Keratinocyte (primary cell): ENCODE measurements at regions not wholly inside any gene's neighbourhood (a gene's known extent, or its start where the extent isn't known, plus 50 kb on each side); places are given as distances from the start of the nearest gene placed in this dataset.

ENCODE experiments used
- DNase-seq: peaks from one replicate; pipeline ENCODE4 v3.0.0-alpha.2; 2011; ENCODE audit warnings: low read depth, missing footprints, low spot score
- FAIRE-seq: peaks from 2 replicates; lab custom pipeline; 2011; peaks lifted over from hg19 to GRCh38; lab: Jason Lieb, UNC
- H2AFZ ChIP-seq: 2 replicates; pipeline ENCODE4 v1.6.0; 2012; ENCODE audit warnings: low read length, control low read depth, inconsistent platforms; ENCODE audit not compliant: control insufficient read depth
- H3K27ac ChIP-seq: 2 replicates; pipeline ENCODE4 v1.5.1; 2011; ENCODE audit warnings: low read length; ENCODE audit not compliant: control insufficient read depth, insufficient read depth
- H3K27me3 ChIP-seq: 3 replicates; pipeline ENCODE4 v1.6.0; 2011; ENCODE audit warnings: low read length; ENCODE audit not compliant: control insufficient read depth, insufficient read depth; ENCODE audit errors: extremely low read depth
- H3K36me3 ChIP-seq, 2 experiments: 2 replicates in 1 of 2; 3 replicates in 1 of 2; pipeline ENCODE4 v1.5.1; 2011; ENCODE audit warnings: low read length in 2 of 2, mild to moderate bottlenecking in 1 of 2; ENCODE audit not compliant: control insufficient read depth in 2 of 2, insufficient read depth in 2 of 2; ENCODE audit errors: extremely low read depth in 1 of 2
- H3K4me1 ChIP-seq: 3 replicates; pipeline ENCODE4 v1.5.1; 2011; ENCODE audit warnings: low read length; ENCODE audit not compliant: control insufficient read depth, insufficient read depth; ENCODE audit errors: extremely low read depth
- H3K4me2 ChIP-seq: 3 replicates; pipeline ENCODE4 v1.6.0; 2011; ENCODE audit warnings: low read depth, low read length; ENCODE audit not compliant: control insufficient read depth, insufficient read depth; ENCODE audit errors: extremely low read depth
- H3K4me3 ChIP-seq, 3 experiments: fragments of 200-600 bp in 1 of 3; sonication (generic) in 1 of 3; 2 replicates in 2 of 3; 3 replicates in 1 of 3; pipeline ENCODE4 v1.5.1; 2011 to 2016; ENCODE audit warnings: low read length in 3 of 3, mild to moderate bottlenecking in 3 of 3, control low read depth in 2 of 3, inconsistent platforms in 1 of 3, low read depth in 1 of 3, mixed read lengths in 1 of 3, mixed run types in 1 of 3, moderate library complexity in 1 of 3; ENCODE audit not compliant: control insufficient read depth in 2 of 3, insufficient read depth in 2 of 3; ENCODE audit errors: extremely low read depth in 1 of 3
- H3K79me2 ChIP-seq: 2 replicates; pipeline ENCODE4 v1.6.0; 2012; ENCODE audit warnings: low read length; ENCODE audit not compliant: control insufficient read depth, insufficient read depth
- H3K9ac ChIP-seq: 3 replicates; pipeline ENCODE4 v1.6.0; 2011; ENCODE audit warnings: low read length; ENCODE audit not compliant: control insufficient read depth, insufficient read depth; ENCODE audit errors: extremely low read depth
- H3K9me1 ChIP-seq: 3 replicates; pipeline ENCODE4 v1.6.0; 2011; ENCODE audit warnings: low read length; ENCODE audit not compliant: control insufficient read depth, insufficient read depth; ENCODE audit errors: extremely low read depth
- H3K9me3 ChIP-seq: 2 replicates; pipeline ENCODE4 v1.5.1; 2012; ENCODE audit warnings: low read depth, low read length; ENCODE audit not compliant: control insufficient read depth
- H4K20me1 ChIP-seq: 3 replicates; pipeline ENCODE4 v1.6.0; 2011; ENCODE audit warnings: low read length; ENCODE audit not compliant: control insufficient read depth, insufficient read depth; ENCODE audit errors: extremely low read depth
- CTCF ChIP-seq, 3 experiments: IDR thresholded peaks in 1 of 3; conservative IDR thresholded peaks in 1 of 3; optimal IDR thresholded peaks in 1 of 3; 2 replicates in 2 of 3; 3 replicates in 1 of 3; pipeline versions ENCODE3 to v1.5.1; 2011; ENCODE audit warnings: low read length in 3 of 3, mild to moderate bottlenecking in 3 of 3, moderate library complexity in 2 of 3, control low read depth in 1 of 3, inconsistent platforms in 1 of 3; ENCODE audit not compliant: insufficient read depth in 2 of 3; ENCODE audit errors: extremely low read depth in 1 of 3
- EZH2 ChIP-seq: IDR thresholded peaks from one replicate; pipeline ENCODE4 v1.6.1; 2012; ENCODE audit warnings: inconsistent platforms, mild to moderate bottlenecking, low read length, moderate library complexity
- dilution Hi-C: fragments of 300-500 bp; cut with MboI; formaldehyde crosslinking; loops from one replicate; pipeline ENCODE4 v1.7.0; 2020; ENCODE audit warnings: low sequenced_read_pairs; ENCODE audit not compliant: extremely low pct_ligation_motif_present

DNA sequence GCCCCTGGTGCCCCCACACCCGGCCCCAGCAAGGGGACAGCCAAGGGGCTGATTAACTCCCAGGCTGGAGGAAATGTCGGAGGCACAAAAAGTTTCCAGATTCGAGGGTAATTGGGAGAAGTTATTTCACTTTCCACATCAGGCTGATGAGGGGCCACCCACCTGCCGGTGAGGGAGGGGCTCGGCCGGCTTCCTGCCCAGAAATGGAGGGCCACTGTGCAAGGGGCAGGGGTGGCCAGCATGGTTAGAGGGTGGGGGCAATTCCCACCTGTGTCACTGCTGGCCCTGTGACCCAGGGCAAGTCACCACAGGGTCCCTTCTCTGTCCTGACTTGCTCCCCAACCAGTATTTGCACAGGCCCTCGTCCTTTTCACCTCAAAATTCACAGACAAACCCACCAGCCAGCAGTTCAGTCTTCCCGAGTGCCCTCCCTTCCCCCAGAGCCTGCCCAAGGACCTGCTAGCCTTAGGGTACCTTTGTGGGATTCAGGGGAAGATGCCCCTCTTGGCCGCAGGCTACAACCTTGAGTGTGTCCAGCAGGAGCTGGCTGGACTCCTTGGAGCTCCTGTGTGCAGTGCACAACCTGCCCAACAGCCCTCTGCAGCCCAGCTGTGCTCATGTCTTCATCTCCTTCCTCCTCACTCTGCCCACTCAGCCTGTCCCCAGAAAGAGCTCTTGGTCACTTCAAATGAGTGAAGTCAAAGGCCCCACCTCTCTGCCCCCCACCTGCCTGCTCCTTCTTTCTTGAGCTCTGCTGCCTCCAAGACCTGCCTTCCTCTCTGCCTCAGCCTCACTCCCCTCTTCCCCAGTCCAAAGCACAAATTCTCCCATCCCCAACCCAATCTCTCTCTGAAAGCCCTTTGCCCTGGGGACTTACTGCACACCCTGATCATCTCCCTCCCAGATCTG, 130.5 kb downstream of the BARX1 start:
- no peak overlapping the region for H3K27ac ChIP-seq
- DNase-seq: no peak
- TF ChIP-seq EZH2 (no peak), CTCF (optimal IDR thresholded peaks at IDR 0.05 in 1 of 3, IDR thresholded peaks at IDR 0.05 in 1 of 3, conservative IDR thresholded peaks at IDR 0.05 in 1 of 3; ENCODE audit: extremely low read depth in 1 of 3, insufficient read depth in 2 of 3, low read length in 3 of 3) (no peak)
- FAIRE-seq: no peak
- no peaks in the 10 kb centered on the region for H3K9me1 ChIP-seq
- dilution Hi-C loops: no loop called here
- H3K9ac ChIP-seq: no peak overlapping the region
- no peaks in the 10 kb centered on the region for H3K36me3 ChIP-seq
- H3K4me1 ChIP-seq: no peaks in the 10 kb centered on the region
- no peak overlapping the region for H3K4me3 ChIP-seq
- no peak overlapping the region for H2AFZ ChIP-seq
- H4K20me1 ChIP-seq: no peaks in the 10 kb centered on the region
- H3K79me2 ChIP-seq: no peaks in the 10 kb centered on the region
- H3K9me3 ChIP-seq: no peaks in the 10 kb centered on the region
- H3K4me2 ChIP-seq: no peak overlapping the region
- H3K27me3 ChIP-seq: peaks cover 14% of the 10 kb centered on the region

DNA sequence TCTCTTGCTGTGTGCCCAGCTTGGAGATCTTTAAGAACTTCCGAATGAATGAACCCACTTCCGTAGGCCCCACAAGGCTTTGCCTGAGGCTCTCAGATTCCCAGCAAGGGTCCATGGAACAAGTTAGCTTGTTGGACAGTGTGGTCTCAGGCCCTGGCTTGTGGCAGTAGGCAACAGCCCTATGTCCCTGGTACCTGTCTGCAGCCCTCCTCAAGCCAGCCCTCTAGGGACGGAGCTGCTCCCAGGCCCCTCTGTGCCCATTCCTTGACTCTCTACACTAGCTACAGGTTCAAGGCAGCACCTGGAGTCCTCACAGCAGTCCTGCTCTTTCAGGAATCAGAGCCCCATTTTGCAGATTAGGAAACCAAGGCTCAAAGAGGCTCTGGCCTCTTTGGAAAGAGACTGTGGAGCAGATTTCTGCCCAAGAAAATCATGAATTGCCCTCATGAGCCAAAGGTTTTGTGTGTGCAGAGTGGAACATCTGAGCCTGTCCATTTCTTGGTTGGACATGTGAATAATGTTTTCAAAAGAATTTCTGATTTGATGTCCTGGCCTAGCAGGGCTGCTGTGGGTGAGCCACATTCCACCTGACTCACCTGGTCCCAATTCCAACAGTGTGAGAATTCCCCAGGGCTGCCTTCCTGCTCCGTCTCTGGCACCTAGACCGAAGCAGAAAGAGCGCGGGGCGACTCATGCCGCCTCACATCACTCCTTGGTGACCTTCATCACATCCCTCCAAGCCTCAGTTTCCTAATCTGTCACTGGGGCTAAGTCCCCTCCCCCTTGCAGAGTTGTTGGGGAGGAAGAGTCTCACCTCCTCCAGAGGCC, 131.7 kb downstream of the BARX1 start:
- no peak for DNase-seq

More for the DNA sequence above, 131.7 kb downstream of the BARX1 start:
- TF ChIP-seq EZH2: no peak
- TF ChIP-seq CTCF (optimal IDR thresholded peaks at IDR 0.05 in 1 of 3, IDR thresholded peaks at IDR 0.05 in 1 of 3, conservative IDR thresholded peaks at IDR 0.05 in 1 of 3; ENCODE audit: extremely low read depth in 1 of 3, insufficient read depth in 2 of 3, low read length in 3 of 3): no peak
- FAIRE-seq: no peak
- no peak overlapping the region for H2AFZ ChIP-seq
- no peak overlapping the region for H3K9ac ChIP-seq
- peaks cover 9% of the 10 kb centered on the region for H3K27me3 ChIP-seq
- H3K27ac ChIP-seq: no peak overlapping the region
- H3K79me2 ChIP-seq: no peaks in the 10 kb centered on the region
- H3K4me1 ChIP-seq: no peaks in the 10 kb centered on the region
- H3K9me1 ChIP-seq: no peaks in the 10 kb centered on the region
- no peak overlapping the region for H3K4me2 ChIP-seq
- H4K20me1 ChIP-seq: no peaks in the 10 kb centered on the region
- no peak overlapping the region for H3K4me3 ChIP-seq
- no peaks in the 10 kb centered on the region for H3K36me3 ChIP-seq
- no peaks in the 10 kb centered on the region for H3K9me3 ChIP-seq
- dilution Hi-C loops: no loop called here
